ENCODE measurements at regions not wholly inside any gene's neighbourhood (a gene's known extent, or its start where the extent isn't known, plus 50 kb on each side); places are given as distances from the start of the nearest gene placed in this dataset.
A peak's percentile ranks its signal among the peaks of the same experiment; 100 is the strongest.
"Not testable (repeated sequence)": the region's sequence is repeated elsewhere in the genome, so short reads cannot be mapped to it uniquely, and the experiment has no call there.

- no peak for DNase-seq
Observed at GRCh38 chr3:28971156-28971555, 309.7 kb upstream of the RBMS3 start.

- no peak for DNase-seq
Observed at GRCh38 chr3:28972921-28973320, 307.9 kb upstream of the RBMS3 start.

- DNase-seq, result no peak
Observed at GRCh38 chr3:28973609-28974008, 307.3 kb upstream of the RBMS3 start.

GRCh38 chr3:28978092-28978491 is 302.8 kb upstream of the RBMS3 start:
- no peak for DNase-seq

GRCh38 chr3:28980131-28980530 is 300.7 kb upstream of the RBMS3 start:
- no peak for DNase-seq

- peak; percentile 13 for DNase-seq
Observed at GRCh38 chr3:28980631-28981030, 300.2 kb upstream of the RBMS3 start.

GRCh38 chr3:28982906-28983305 is 298.0 kb upstream of the RBMS3 start:
- DNase-seq, result no peak

- DNase-seq, result no peak
Observed at GRCh38 chr3:28986922-28987321, 293.9 kb upstream of the RBMS3 start.

GRCh38 chr3:28989646-28990089 is 291.2 kb upstream of the RBMS3 start:
- peak; percentile 23 for DNase-seq

GRCh38 chr3:28994161-28994905 is 286.5 kb upstream of the RBMS3 start:
- DNase-seq, result no peak

GRCh38 chr3:29004885-29005599 is 275.8 kb upstream of the RBMS3 start:
- peak; percentile 24 for DNase-seq

GRCh38 chr3:29005862-29006261 is 275.0 kb upstream of the RBMS3 start:
- no peak for DNase-seq

GRCh38 chr3:29011441-29011840 is 269.4 kb upstream of the RBMS3 start:
- no peak for DNase-seq

GRCh38 chr3:29011966-29012365 is 268.9 kb upstream of the RBMS3 start:
- DNase-seq, result no peak

- DNase-seq, result no peak
Observed at GRCh38 chr3:29022976-29023375, 257.9 kb upstream of the RBMS3 start.

GRCh38 chr3:29026286-29026685 is 254.6 kb upstream of the RBMS3 start:
- DNase-seq, result peak; percentile 73

- DNase-seq, result peak; percentile 1
Observed at GRCh38 chr3:29026959-29027358, 253.9 kb upstream of the RBMS3 start.

- DNase-seq, result not testable (repeated sequence)
Observed at GRCh38 chr3:29031175-29031574, 249.7 kb upstream of the RBMS3 start.

GRCh38 chr3:29033511-29033910 is 247.4 kb upstream of the RBMS3 start:
- no peak for DNase-seq

- no peak for DNase-seq
Observed at GRCh38 chr3:29050155-29050554, 230.7 kb upstream of the RBMS3 start.

- no peak for DNase-seq
Observed at GRCh38 chr3:29057326-29057725, 223.5 kb upstream of the RBMS3 start.

GRCh38 chr3:29064085-29064484 is 216.8 kb upstream of the RBMS3 start:
- no peak for DNase-seq

- no peak for DNase-seq
Observed at GRCh38 chr3:29065211-29065785, 215.6 kb upstream of the RBMS3 start.

GRCh38 chr3:29067007-29067406 is 213.9 kb upstream of the RBMS3 start:
- peak; percentile 1 for DNase-seq

Measured in activated CD4-positive, alpha-beta T cell treated with anti-CD3 and anti-CD28 coated beads, Interleukin-2, Interleukin-6, amounts not matched to agents 100 ng/mL and 50 ng/mL, durations not matched to agents 16 hours and 8 hours (primary cell).